GM10266 (cell line): ENCODE measurements at regions not wholly inside any gene's neighbourhood (a gene's known extent, or its start where the extent isn't known, plus 50 kb on each side); places are given as distances from the start of the nearest gene placed in this dataset.

Experiments used
- DNase-seq: peaks from one replicate; pipeline ENCODE4 v3.0.0; 2012; ENCODE audit errors: extremely low spot score
- TF ChIP-seq, protein P1 (sequence below): IDR thresholded peaks from 2 replicates; pipeline ENCODE4 v1.5.1; 2012; ENCODE audit warnings: mild to moderate bottlenecking, low read depth; ENCODE audit not compliant: control insufficient read depth, insufficient read depth; ENCODE audit errors: missing control alignments

DNA sequence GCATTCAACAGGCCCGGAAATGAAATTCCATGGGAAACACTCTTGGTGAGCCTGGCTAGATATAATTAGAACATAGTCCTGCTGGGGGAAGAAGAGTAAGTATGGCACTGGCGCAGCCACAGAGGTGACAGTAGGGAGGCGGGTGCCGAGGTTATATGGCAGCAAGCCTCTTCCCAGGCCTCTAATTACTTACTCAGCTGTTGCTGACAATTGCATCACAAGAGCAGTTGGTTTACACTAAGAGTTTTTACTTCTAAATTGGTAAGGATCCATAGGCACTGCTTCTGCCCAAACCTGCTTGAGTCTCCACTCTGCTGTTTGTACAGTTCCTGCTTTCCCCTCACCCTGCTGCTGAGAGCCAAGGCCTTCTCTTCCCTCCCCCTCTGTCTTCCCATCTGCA is 93.3 kb upstream of the DUSP5 start:
- DNase-seq = no peak
- TF ChIP-seq, protein P1, sequence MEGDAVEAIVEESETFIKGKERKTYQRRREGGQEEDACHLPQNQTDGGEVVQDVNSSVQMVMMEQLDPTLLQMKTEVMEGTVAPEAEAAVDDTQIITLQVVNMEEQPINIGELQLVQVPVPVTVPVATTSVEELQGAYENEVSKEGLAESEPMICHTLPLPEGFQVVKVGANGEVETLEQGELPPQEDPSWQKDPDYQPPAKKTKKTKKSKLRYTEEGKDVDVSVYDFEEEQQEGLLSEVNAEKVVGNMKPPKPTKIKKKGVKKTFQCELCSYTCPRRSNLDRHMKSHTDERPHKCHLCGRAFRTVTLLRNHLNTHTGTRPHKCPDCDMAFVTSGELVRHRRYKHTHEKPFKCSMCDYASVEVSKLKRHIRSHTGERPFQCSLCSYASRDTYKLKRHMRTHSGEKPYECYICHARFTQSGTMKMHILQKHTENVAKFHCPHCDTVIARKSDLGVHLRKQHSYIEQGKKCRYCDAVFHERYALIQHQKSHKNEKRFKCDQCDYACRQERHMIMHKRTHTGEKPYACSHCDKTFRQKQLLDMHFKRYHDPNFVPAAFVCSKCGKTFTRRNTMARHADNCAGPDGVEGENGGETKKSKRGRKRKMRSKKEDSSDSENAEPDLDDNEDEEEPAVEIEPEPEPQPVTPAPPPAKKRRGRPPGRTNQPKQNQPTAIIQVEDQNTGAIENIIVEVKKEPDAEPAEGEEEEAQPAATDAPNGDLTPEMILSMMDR = no peak

DNA sequence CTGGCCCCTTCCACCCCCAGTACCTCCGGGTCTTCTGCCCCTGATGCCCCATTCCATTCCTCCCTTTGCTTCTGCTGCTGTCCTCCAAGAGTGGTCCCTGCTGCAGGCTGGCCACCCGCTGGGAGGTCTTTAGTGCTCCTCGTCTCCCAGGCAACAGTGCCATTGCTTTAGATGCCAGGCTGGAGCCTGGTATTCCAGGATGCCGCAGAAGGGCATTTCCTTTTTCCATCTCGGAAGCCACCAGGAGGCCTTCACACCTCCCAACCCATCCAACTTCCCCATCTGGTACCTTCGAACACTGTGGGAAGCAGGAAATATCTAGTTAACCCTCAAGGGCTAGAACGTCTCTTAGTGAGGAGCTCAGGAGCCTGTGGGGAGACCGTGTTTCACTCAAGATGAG is 92.9 kb upstream of the DUSP5 start:
- DNase-seq = no peak
- TF ChIP-seq, protein P1 = no peak

DNA sequence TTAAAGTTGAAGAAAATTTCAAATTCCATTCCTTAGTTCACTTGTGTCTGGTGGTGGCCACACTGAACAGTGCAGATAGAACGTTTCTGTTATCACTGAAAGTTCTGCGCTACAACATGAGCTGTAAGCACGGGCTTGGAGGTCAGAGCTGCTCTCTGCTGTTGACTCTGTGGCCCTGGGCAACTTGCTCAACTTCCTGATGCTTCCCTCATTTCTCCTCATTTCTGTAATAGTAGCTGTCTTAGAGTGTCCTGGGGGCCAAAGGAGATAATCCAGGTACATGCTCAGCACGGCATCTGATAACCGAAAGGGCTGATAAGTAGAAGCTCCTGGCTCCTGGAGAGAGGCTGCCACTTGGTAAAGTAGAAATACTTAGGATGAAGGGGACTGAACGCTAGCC is 92.3 kb upstream of the DUSP5 start:
- TF ChIP-seq, protein P1 = no peak
- DNase-seq = no peak

DNA sequence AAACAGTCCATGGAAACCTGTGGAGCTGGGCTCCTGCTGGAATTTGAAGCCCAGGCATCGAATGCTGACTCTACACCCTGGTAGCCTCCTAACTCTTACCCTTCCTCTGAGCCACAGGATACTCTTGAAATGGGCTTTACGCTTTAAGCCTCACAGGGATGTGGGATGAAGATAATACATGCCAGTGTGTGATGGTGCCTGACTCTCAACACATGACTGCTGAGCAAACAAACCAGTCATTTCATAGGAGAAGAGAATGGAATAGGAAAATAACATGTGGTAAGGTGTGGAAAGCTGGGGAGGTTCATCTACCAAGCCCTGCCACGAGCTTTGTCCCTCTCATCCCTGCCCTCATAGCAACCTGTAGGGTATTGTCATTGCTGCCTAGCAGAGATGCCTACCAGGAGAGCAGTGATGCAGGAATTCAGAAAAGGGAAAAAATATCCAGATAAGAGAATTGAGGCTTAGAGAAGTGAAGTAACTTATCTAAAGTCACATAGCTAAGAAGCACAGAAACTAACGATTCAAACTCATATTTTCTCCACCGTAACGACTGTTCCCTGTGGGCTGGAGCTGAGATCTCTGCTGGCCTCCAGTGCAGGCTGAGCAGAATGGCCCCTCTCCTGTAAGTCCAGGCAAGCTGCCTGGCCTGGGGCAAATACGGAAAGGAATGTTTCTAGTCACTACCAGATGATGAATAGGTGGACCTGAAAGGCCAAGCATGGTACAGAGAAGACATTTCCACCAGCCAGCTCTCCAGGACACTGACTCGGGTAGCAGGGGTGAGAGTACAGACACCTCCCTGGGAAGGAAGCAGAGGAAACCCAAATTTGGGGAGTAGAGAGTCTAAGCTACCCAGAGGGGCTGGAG is 90.2 kb upstream of the DUSP5 start:
- TF ChIP-seq, protein P1 = no peak
- DNase-seq = no peak

DNA sequence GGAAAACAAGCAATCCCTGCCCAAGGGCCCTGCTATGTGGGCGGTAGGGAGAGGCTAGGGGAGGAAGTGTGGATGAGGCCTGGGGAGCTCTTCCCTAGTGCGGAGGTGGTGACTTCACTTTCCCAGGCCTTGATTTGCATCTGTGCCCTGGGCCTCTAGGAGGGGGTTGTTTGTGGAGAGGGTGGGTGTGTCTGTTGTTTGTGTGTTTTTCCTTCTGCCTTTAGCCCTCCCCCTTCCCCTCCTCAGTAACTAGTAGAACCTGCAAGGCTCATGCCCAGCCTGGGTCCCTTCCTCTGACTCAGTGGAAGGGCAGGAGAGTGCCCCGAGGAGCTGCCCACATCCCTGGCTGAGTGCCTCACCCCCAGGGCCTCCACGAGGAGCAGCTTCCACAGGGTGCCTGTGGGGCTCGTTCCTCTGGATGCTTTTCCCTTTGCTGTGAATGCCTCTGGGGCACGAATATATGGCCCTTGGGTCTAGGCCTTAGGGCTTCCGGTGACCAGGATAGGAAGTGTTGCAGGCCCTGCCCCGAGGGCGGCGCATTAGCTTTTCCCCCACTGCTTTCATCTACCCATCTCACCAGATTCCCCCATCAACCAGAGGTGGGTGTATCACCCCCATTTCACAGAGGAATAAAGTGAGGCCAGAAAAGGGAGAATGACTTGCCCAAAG is 89.4 kb upstream of the DUSP5 start:
- no peak for DNase-seq
- TF ChIP-seq, protein P1 = no peak

DNA sequence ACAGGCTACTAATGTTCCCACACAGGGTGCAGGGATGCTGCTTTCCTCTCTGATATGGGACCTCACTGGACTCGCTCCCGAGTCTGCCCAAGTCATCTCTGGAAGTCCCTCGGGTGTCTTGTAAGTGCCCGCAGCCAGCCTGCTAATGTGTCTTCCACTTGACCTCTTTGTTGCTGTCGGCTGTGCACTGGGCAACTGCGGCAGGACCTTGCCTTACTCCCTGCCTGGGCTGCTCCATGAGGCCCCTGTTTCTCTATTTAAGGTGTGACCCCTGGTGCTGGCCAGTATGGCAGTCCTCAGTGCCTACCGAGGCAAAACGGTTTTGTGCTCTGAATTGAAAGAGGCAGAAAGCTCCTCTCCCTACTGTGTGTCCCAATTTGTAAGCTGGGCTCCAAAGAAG is 88.8 kb upstream of the DUSP5 start:
- TF ChIP-seq, protein P1 = no peak
- no peak for DNase-seq

DNA sequence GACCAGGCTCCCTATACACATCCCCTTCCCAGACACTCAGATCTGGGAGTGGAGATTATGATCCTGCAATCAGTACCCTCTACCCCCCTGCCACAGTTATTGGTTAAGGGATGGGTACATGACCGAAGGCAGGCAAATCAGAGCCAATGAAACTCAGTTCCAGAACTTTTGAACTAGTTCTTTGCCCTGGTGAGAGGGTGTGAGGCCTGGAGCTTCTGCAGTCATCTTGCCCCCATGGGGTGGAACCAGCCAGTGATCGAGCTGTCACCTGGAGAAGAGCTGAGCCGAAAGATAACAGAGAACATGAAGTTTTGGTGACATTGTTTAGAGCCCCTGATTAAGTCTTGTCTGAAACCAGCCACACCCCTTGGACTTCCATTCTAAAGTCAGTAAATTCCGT is 88.2 kb upstream of the DUSP5 start:
- DNase-seq = no peak
- TF ChIP-seq, protein P1 = no peak
